T-cell (primary cell): ENCODE measurements at regions not wholly inside any gene's neighbourhood (a gene's known extent, or its start where the extent isn't known, plus 50 kb on each side); places are given as distances from the start of the nearest gene placed in this dataset.

Source experiments
- ATAC-seq, 4 experiments: fragments of 200-7000 bp in 3 of 4; fragments of 150-1000 bp in 1 of 4; cut with Tn5 transposase; replicated peaks in 1 of 4; 1 replicate in 3 of 4; 2 replicates in 1 of 4; pipeline ENCODE4 v1.10.0; 2021; ENCODE audit warnings: moderate library complexity in 3 of 4, mild to moderate bottlenecking in 2 of 4, moderate number of reproducible peaks in 1 of 4
- CTCF ChIA-PET, 2 donors: fragments of 300-600 bp; sonication (Branson Sonifier 250); formaldehyde crosslinking; loops; one replicate each; lab custom pipeline; 2022; ENCODE audit warnings: antibody characterized with exemption in 2 of 2; lab: Charles Lee
- POLR2A ChIA-PET, 2 donors: fragments of 300-600 bp; sonication (Branson Sonifier 250); formaldehyde crosslinking; loops; one replicate each; lab custom pipeline; 2022; ENCODE audit warnings: antibody characterized with exemption in 2 of 2; lab: Charles Lee
- DNase-seq, 35 experiments: peaks; one replicate each; pipeline versions ENCODE4 v3.0.0 to v3.0.0-alpha.2; 2013 to 2023
- H3K27ac ChIP-seq: one replicate; pipeline ENCODE4 v1.5.1; 2013; ENCODE audit warnings: low read length
- H3K27me3 ChIP-seq, 2 experiments: replicated peaks in 1 of 2; 1 replicate in 1 of 2; 2 replicates in 1 of 2; pipeline versions ENCODE4 v1.6.1 to v1.7.0; 2013; ENCODE audit warnings: low read length in 1 of 2, mixed read lengths in 1 of 2; ENCODE audit not compliant: control insufficient read depth in 2 of 2, insufficient read depth in 2 of 2; ENCODE audit errors: extremely low read depth in 1 of 2
- H3K36me3 ChIP-seq, 2 donors: 1 replicate in 1 of 2; 2 replicates in 1 of 2; pipeline versions ENCODE4 v1.6.1 to v1.7.0; 2013; ENCODE audit warnings: low read length in 1 of 2; ENCODE audit not compliant: control insufficient read depth in 2 of 2, insufficient read depth in 1 of 2; ENCODE audit errors: extremely low read depth in 1 of 2
- H3K4me1 ChIP-seq, 2 experiments: 1 replicate in 1 of 2; 2 replicates in 1 of 2; pipeline versions ENCODE4 v1.6.1 to v1.7.0; 2013; ENCODE audit warnings: low read length in 2 of 2, mixed read lengths in 1 of 2; ENCODE audit not compliant: insufficient read depth in 2 of 2, control insufficient read depth in 1 of 2; ENCODE audit errors: extremely low read depth in 1 of 2
- H3K4me3 ChIP-seq, 2 donors: 1 replicate in 1 of 2; 2 replicates in 1 of 2; pipeline versions ENCODE4 v1.5.1 to v1.7.0; 2013; ENCODE audit warnings: mild to moderate bottlenecking in 2 of 2, low read length in 1 of 2, moderate library complexity in 1 of 2; ENCODE audit not compliant: control insufficient read depth in 1 of 2; ENCODE audit errors: extremely low read depth in 1 of 2
- H3K9me3 ChIP-seq: 2 replicates; pipeline ENCODE4 v1.7.0; 2013
- H3K27ac Mint-ChIP-seq, 2 donors: one replicate each; pipeline ENCODE4 v1.8.0; 2020 to 2021; ENCODE audit warnings: mild to moderate bottlenecking in 2 of 2, mixed read lengths in 2 of 2
- H3K27me3 Mint-ChIP-seq, 2 donors: one replicate each; pipeline ENCODE4 v1.8.0; 2021 to 2022; ENCODE audit warnings: mixed read lengths in 2 of 2
- H3K36me3 Mint-ChIP-seq: one replicate; pipeline ENCODE4 v1.8.0; 2021; ENCODE audit warnings: mixed read lengths
- H3K4me1 Mint-ChIP-seq, 3 donors: one replicate each; pipeline ENCODE4 v1.8.0; 2020 to 2022; ENCODE audit warnings: mixed read lengths in 3 of 3, mild to moderate bottlenecking in 1 of 3
- H3K4me3 Mint-ChIP-seq, 3 donors: one replicate each; pipeline ENCODE4 v1.8.0; 2020 to 2022; ENCODE audit warnings: mild to moderate bottlenecking in 3 of 3, mixed read lengths in 3 of 3, moderate library complexity in 3 of 3
- H3K9me3 Mint-ChIP-seq, 3 donors: one replicate each; pipeline ENCODE4 v1.8.0; 2020 to 2022; ENCODE audit warnings: mixed read lengths in 3 of 3
- WGBS: methylation state at CpG from one replicate; pipeline ENCODE4 v1.1.5; 2013; ENCODE audit warnings: missing lambda C conversion rate; ENCODE audit not compliant: insufficient coverage; 5-methylcytosine and 5-hydroxymethylcytosine counted together

GRCh38 chr7:95693551-95694333 lies 78.6 kb upstream of the DYNC1I1 start:
- CTCF ChIA-PET: no interaction called here
- H3K36me3 ChIP-seq: no peaks in the 10 kb centered on the region
- Mint-ChIP-seq H3K4me3 (no peak overlapping the region), H3K9me3 (no peaks in the 10 kb centered on the region), H3K4me1 (peaks cover 2 to 6% (median 4%) of the 10 kb centered on the region in 3 donors), H3K36me3 (no peaks in the 10 kb centered on the region), H3K27ac (no peak overlapping the region), H3K27me3 (peaks cover 2 to 13% of the 10 kb centered on the region in 2 donors)
- no peaks in the 10 kb centered on the region for H3K9me3 ChIP-seq
- no peak overlapping the region for H3K27ac ChIP-seq
- no peak for DNase-seq
- POLR2A ChIA-PET: no interaction called here
- no peaks in the 10 kb centered on the region for H3K27me3 ChIP-seq
- no peak for ATAC-seq
- no peak overlapping the region for H3K4me3 ChIP-seq
- no peaks in the 10 kb centered on the region for H3K4me1 ChIP-seq
- 67% methylated on average over 2 of the region's 5 CpGs for WGBS

DNA sequence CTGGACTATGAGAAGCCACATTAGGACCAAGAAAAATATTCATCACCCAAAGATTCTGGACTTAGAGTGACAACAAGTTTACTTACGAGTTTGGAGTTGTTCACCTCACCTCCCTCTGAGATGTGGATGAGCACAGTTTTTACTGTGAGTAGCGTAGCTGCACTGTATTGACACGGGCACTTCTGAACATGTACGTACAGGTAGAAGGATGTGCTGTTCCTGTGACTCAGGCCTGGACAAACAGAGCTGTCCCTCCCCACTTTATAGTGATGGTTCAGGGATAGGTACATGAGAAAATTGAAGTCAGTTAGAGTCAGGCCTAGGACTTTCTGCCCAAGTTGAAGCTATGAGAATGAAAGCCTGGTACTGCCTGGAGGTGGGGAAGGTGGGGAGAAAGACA lies 80.9 kb upstream of the DYNC1I1 start:
- Histone ChIP-seq H3K27ac (no peak overlapping the region), H3K27me3 (no peaks in the 10 kb centered on the region), H3K36me3 (no peaks in the 10 kb centered on the region), H3K9me3 (no peaks in the 10 kb centered on the region), H3K4me3 (no peak overlapping the region), H3K4me1 (no peaks in the 10 kb centered on the region)
- H3K27me3 Mint-ChIP-seq: peaks cover 2 to 13% of the 10 kb centered on the region in 2 donors
- H3K9me3 Mint-ChIP-seq: no peaks in the 10 kb centered on the region
- H3K27ac Mint-ChIP-seq: no peak overlapping the region
- DNase-seq (no peak), ATAC-seq (no peak)
- no CpG with 5 or more reads among the region's 4 CpGs for WGBS
- peaks cover 2 to 6% (median 4%) of the 10 kb centered on the region in 3 donors for H3K4me1 Mint-ChIP-seq
- CTCF ChIA-PET: no interaction called here
- POLR2A ChIA-PET: no interaction called here
- H3K36me3 Mint-ChIP-seq: no peaks in the 10 kb centered on the region
- H3K4me3 Mint-ChIP-seq: no peak overlapping the region

GRCh38 chr7:95690367-95690947 lies 81.9 kb upstream of the DYNC1I1 start:
- Histone ChIP-seq H3K4me3 (no peak overlapping the region), H3K36me3 (no peaks in the 10 kb centered on the region), H3K4me1 (no peaks in the 10 kb centered on the region), H3K9me3 (no peaks in the 10 kb centered on the region), H3K27me3 (no peaks in the 10 kb centered on the region), H3K27ac (no peak overlapping the region)
- Mint-ChIP-seq H3K36me3 (no peaks in the 10 kb centered on the region), H3K27ac (no peak overlapping the region), H3K4me3 (no peak overlapping the region), H3K9me3 (no peaks in the 10 kb centered on the region), H3K27me3 (peaks cover 2 to 13% of the 10 kb centered on the region in 2 donors), H3K4me1 (peaks cover 2 to 6% (median 4%) of the 10 kb centered on the region in 3 donors)
- peak in 2 of 35 experiments; percentile 2 to 4 for DNase-seq
- WGBS: no CpG with 5 or more reads among the region's 3 CpGs
- no peak for ATAC-seq
- POLR2A ChIA-PET: interaction anchor here (0.7 kb wide), 2 partner anchors 162 to 174 kb away, joined by 5 to 7 read pairs; no protein-coding TSS in a partner anchor
- CTCF ChIA-PET: interaction anchor here in 1 of 2 donors (0.9 to 1.2 kb wide), 2 partner anchors 179 to 181 kb away, joined by 5 read pairs; no protein-coding TSS in a partner anchor

- no peaks in the 10 kb centered on the region for H3K36me3 ChIP-seq
- POLR2A ChIA-PET: no interaction called here
- H3K27ac ChIP-seq: no peak overlapping the region
- Mint-ChIP-seq H3K9me3 (no peaks in the 10 kb centered on the region), H3K4me1 (peaks cover 2 to 6% (median 4%) of the 10 kb centered on the region in 3 donors), H3K36me3 (no peaks in the 10 kb centered on the region), H3K27ac (no peak overlapping the region), H3K27me3 (peaks cover 2 to 6% of the 10 kb centered on the region in 2 donors), H3K4me3 (no peak overlapping the region)
- WGBS: 70% methylated on average over 4 of the region's 7 CpGs
- H3K4me1 ChIP-seq: no peaks in the 10 kb centered on the region
- CTCF ChIA-PET: no interaction called here
- H3K27me3 ChIP-seq: no peaks in the 10 kb centered on the region
- H3K9me3 ChIP-seq: no peaks in the 10 kb centered on the region
- ATAC-seq (no peak), DNase-seq (no peak)
- no peak overlapping the region for H3K4me3 ChIP-seq
These were observed 83.3 kb upstream of the DYNC1I1 start for GRCh38 chr7:95688931-95689495.

GRCh38 chr7:95687759-95688343 lies 84.5 kb upstream of the DYNC1I1 start:
- no peak overlapping the region for H3K4me3 ChIP-seq
- peaks cover 2 to 4% of the 10 kb centered on the region in 2 donors for H3K27me3 Mint-ChIP-seq
- DNase-seq: no peak
- H3K9me3 Mint-ChIP-seq: no peaks in the 10 kb centered on the region
- H3K9me3 ChIP-seq: no peaks in the 10 kb centered on the region
- H3K27ac ChIP-seq: no peak overlapping the region
- H3K4me1 ChIP-seq: no peaks in the 10 kb centered on the region
- CTCF ChIA-PET: interaction anchor here in 1 of 2 donors (0.6 to 1.6 kb wide), 3 partner anchors 176 to 1238 kb away, joined by 3 to 5 read pairs (median 5); no protein-coding TSS in a partner anchor
- no peak for ATAC-seq
- H3K4me3 Mint-ChIP-seq: no peak overlapping the region
- no CpG with 5 or more reads among the region's 4 CpGs for WGBS
- no peaks in the 10 kb centered on the region for H3K27me3 ChIP-seq
- no peaks in the 10 kb centered on the region for H3K36me3 Mint-ChIP-seq
- peaks cover 2 to 6% (median 4%) of the 10 kb centered on the region in 3 donors for H3K4me1 Mint-ChIP-seq
- no peaks in the 10 kb centered on the region for H3K36me3 ChIP-seq
- POLR2A ChIA-PET: no interaction called here
- H3K27ac Mint-ChIP-seq: no peak overlapping the region

- Histone ChIP-seq H3K4me1 (no peaks in the 10 kb centered on the region), H3K9me3 (no peaks in the 10 kb centered on the region), H3K27ac (no peak overlapping the region), H3K27me3 (no peaks in the 10 kb centered on the region), H3K4me3 (no peak overlapping the region), H3K36me3 (no peaks in the 10 kb centered on the region)
- ATAC-seq (no peak), DNase-seq (peak in 2 of 35 experiments; percentile 2 to 6)
- peaks cover 2 to 6% (median 4%) of the 10 kb centered on the region in 3 donors for H3K4me1 Mint-ChIP-seq
- H3K27me3 Mint-ChIP-seq: peaks cover 2 to 8% of the 10 kb centered on the region in 2 donors
- H3K4me3 Mint-ChIP-seq: no peak overlapping the region
- no peak overlapping the region for H3K27ac Mint-ChIP-seq
- peaks cover 0 to 4% (median 0%) of the 10 kb centered on the region in 3 donors for H3K9me3 Mint-ChIP-seq
- ChIA-PET POLR2A (no interaction called here), CTCF (no interaction called here)
- no peaks in the 10 kb centered on the region for H3K36me3 Mint-ChIP-seq
- WGBS: 20% methylated on average over 2 of the region's 4 CpGs
These were observed 86.2 kb upstream of the DYNC1I1 start for GRCh38 chr7:95686109-95686508.
